ENCODE measurements at regions not wholly inside any gene's neighbourhood (a gene's known extent, or its start where the extent isn't known, plus 50 kb on each side); places are given as distances from the start of the nearest gene placed in this dataset.

DNA sequence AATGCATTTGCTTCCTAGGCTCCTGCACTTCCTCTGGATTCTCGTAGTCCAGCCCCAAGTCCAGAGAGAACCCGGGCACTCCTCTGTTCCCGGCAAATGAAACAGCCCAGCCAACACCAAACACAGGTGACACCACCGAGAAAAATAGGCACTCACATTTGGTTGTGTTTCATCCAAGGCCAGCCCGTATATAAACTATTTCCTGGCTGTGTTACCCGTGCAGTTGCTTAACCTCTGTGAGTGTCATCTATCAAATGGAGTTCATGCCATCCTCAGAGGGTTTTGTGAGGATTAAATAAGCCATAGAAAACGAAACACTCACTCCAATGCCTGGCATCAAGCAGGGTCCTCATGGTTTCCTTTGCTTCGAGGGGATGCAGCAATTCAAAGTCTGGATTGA lies 115.2 kb downstream of the BOD1 start:
- TF ChIP-seq, protein P1, sequence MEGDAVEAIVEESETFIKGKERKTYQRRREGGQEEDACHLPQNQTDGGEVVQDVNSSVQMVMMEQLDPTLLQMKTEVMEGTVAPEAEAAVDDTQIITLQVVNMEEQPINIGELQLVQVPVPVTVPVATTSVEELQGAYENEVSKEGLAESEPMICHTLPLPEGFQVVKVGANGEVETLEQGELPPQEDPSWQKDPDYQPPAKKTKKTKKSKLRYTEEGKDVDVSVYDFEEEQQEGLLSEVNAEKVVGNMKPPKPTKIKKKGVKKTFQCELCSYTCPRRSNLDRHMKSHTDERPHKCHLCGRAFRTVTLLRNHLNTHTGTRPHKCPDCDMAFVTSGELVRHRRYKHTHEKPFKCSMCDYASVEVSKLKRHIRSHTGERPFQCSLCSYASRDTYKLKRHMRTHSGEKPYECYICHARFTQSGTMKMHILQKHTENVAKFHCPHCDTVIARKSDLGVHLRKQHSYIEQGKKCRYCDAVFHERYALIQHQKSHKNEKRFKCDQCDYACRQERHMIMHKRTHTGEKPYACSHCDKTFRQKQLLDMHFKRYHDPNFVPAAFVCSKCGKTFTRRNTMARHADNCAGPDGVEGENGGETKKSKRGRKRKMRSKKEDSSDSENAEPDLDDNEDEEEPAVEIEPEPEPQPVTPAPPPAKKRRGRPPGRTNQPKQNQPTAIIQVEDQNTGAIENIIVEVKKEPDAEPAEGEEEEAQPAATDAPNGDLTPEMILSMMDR (IDR thresholded peaks at IDR 0.05), result no peak
- ATAC-seq (ENCODE audit: low FRiP score) (no peak), DNase-seq (ENCODE audit: low spot score) (no peak)

DNA sequence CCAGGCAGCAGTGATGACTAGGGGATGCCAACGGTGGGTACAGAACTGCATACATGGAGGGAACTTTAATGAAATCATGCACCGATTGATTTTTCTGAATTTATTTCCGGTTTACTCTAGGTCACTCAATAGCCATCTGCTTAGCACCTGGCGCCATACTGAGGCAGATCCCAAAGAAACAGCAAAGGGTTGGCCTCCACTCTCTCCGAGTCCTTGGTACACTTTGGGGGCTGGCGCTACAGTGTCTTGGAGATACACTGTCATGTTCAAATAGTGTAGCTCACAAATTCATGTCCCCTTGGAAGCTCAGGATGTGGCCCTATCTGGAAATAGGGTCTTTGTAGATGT lies 116.3 kb downstream of the BOD1 start:
- ATAC-seq (ENCODE audit: low FRiP score) (no peak), DNase-seq (ENCODE audit: low spot score) (no peak)
- TF ChIP-seq, protein P1 (IDR thresholded peaks at IDR 0.05), result no peak

DNA sequence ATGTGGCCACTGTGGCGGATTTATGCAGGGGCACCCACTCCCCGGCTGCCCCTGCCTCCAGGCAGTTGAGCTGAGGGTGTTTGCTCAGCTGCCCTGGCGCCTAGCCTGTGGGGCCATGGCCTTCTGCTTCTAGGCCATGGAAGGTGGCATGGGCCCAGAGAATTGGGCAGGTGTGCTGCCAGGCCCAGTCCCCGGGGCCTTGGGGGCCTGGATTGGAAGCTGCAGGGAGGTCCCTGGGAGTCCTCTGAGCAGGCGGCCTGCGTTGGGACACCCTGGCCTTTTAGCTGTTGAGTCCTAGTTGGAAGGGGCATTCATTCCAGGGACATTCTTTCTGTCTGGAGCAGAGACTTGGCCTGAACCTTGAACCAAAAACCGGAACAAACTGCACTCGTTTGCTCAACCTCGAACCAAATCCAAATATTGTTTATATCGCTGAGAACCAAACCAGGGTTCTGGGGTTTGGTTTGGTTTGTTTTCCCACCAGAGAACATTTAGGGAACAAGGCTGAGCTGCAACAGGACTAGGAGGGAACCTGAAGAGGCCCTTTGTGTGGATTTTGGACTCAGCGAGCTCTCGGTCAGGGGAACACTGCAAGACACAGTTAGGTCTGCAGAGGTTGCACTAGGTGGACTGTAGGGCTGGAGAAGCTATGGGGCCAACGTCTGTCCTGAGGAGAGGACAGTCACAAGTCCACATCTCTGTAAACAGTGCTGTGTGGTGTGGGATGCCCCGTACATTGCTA lies 116.8 kb downstream of the BOD1 start:
- TF ChIP-seq, protein P1 (IDR thresholded peaks at IDR 0.05), result no peak
- DNase-seq (ENCODE audit: low spot score) (no peak), ATAC-seq (ENCODE audit: low FRiP score) (no peak)

DNA sequence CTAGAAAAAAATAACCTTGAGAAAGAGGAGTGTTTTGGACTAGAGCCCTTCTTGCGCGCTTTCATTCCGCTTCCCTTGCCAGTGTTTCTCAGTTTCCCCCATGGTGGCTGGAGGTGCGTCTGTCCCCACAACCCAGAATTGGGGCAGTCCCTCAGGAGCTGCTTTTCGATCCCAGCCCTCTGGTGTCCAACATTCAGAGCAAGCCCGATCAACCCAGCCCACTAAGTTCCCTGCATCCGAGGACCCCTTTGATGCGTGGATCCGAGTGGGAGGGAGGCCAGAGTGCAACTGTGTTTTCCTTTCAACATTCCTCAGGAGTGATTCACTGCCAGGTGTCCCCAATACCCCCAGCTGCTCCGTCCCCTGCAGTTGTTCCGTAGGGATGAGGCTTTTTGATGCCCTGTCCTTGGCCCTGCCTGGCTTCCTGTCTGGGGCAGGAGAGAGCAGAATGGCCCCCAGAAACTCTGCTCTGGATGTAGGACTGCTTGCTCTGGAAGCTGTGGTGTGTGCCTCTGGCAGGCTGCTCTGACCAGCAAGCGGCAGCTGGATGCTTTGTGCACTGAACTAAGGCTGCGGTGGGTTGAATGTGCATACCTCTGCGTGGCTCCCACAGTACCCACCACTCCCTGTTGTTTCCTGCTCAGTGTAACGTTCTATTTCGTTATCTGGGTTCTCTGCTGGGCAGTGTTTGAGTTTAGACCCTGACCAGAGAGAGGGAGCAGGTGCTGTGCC lies 117.5 kb downstream of the BOD1 start:
- DNase-seq (ENCODE audit: low spot score) (no peak), ATAC-seq (ENCODE audit: low FRiP score) (no peak)
- TF ChIP-seq, protein P1 (IDR thresholded peaks at IDR 0.05), result no peak

DNA sequence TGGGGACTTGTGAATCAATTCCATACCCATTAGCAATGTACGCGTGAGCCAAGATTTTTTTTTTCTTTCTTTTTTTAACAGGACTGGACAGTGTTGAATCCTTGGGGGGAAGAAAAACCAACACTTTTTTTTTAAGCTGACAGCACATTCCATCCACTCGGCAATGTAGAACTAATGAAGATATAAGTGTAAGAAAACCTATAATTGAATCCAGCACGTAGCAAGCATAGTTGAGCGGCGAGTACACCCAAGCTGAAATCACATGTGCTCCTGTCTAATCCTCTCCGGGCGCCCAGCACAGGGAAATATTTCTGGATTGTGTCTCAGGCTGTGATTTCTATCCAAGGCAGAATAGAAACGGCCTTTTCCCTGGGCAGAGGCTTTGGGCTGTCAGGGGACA lies 118.2 kb downstream of the BOD1 start:
- no peak for ATAC-seq (ENCODE audit: low FRiP score)
- no peak for DNase-seq (ENCODE audit: low spot score)
- TF ChIP-seq, protein P1 (IDR thresholded peaks at IDR 0.05), result no peak

DNA sequence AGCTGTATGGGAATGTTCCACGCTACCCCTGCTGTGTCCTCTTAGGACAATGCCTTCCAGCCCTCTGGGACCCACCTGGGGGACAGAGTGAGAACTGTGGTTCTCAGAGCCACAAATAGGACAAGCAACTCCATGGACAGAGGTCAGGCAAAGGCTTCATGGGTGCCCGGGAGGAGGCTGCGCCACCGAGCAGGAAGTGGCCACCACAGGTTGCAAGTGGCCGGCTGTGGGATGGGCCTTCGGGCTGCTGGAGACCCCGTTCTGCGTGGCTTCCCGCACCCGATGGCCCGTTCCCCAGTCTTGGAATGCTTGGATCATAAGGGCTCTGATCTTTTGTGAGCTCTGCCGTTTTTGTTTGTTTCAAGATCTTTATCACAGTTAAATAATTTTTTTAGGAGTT lies 118.8 kb downstream of the BOD1 start:
- ATAC-seq (ENCODE audit: low FRiP score) (no peak), DNase-seq (ENCODE audit: low spot score) (no peak)
- TF ChIP-seq, protein P1 (IDR thresholded peaks at IDR 0.05), result no peak

DNA sequence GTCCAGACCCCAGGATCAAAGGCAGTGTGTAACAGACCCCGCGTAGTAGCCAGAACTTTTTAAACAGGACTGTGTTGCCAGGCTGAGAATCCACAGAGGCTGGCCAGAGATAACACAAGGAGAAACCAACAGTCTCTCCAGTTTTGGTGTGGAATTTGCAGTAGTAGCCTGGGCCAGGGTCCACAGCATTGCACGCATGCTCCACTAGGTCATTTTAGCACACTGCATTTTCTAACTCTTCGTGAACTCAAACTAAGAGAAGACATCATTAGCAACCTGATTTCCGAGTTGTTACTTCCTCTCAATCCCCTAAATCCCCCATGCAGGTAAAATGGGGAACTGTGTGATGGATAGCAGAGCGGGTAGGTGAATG lies 119.6 kb downstream of the BOD1 start:
- ATAC-seq (ENCODE audit: low FRiP score) (no peak), DNase-seq (ENCODE audit: low spot score) (no peak)
- TF ChIP-seq, protein P1 (IDR thresholded peaks at IDR 0.05), result no peak

All from omental fat pad (tissue), 3 donors.